ENCODE measurements at regions not wholly inside any gene's neighbourhood (a gene's known extent, or its start where the extent isn't known, plus 50 kb on each side); places are given as distances from the start of the nearest gene placed in this dataset.

DNA sequence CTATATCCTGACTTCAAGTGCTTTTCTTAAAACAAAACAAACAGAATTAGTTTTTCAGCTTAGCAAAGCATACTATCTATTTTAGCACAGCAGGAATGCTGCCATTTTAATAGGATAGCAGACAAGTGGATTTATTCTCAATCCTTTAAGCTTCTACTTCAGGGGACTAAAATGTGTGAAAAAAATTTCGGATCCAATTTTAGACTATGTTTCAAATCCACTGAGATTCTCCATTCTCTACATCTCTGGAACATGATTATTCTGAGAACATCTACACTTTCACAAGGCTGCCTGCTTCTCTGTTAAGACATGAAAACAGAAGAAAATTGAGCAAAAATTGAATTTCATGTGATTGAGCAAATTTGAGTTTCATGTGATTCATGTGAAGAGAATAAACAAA lies 1321.3 kb downstream of the HACE1 start:
- intact Hi-C loops (cut with DNase I) = no loop called here
- H3K4me1 ChIP-seq = no peaks in the 10 kb centered on the region
- H3K27me3 ChIP-seq = no peaks in the 10 kb centered on the region
- TF ChIP-seq, protein P1, sequence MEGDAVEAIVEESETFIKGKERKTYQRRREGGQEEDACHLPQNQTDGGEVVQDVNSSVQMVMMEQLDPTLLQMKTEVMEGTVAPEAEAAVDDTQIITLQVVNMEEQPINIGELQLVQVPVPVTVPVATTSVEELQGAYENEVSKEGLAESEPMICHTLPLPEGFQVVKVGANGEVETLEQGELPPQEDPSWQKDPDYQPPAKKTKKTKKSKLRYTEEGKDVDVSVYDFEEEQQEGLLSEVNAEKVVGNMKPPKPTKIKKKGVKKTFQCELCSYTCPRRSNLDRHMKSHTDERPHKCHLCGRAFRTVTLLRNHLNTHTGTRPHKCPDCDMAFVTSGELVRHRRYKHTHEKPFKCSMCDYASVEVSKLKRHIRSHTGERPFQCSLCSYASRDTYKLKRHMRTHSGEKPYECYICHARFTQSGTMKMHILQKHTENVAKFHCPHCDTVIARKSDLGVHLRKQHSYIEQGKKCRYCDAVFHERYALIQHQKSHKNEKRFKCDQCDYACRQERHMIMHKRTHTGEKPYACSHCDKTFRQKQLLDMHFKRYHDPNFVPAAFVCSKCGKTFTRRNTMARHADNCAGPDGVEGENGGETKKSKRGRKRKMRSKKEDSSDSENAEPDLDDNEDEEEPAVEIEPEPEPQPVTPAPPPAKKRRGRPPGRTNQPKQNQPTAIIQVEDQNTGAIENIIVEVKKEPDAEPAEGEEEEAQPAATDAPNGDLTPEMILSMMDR (IDR thresholded peaks at IDR 0.05) = no peak
- ATAC-seq = no peak
- H3K9me3 ChIP-seq = no peaks in the 10 kb centered on the region
- DNase-seq = no peak
- H3K27ac ChIP-seq = no peak overlapping the region
- H3K4me3 ChIP-seq = no peak overlapping the region
- H3K36me3 ChIP-seq = no peaks in the 10 kb centered on the region

DNA sequence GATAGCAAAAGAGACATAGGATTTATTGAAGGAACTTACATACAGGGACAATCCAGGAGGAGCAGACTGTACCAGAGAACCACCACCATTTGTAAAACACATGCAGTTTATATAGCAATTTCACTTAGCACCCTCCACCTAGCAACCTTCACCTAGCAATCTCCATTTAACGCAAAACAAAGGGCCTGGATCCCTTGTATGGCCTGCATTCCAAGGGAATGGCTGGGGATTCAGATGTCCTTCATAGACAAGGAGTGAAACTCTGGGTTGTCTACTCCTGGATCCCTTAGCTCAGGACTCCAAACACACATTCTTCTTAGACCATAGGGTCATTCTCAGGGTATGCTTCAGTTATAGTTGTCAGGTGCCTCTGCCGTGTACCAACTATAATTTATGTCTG lies 1324.9 kb downstream of the HACE1 start:
- DNase-seq = no peak
- Histone ChIP-seq H3K27ac (no peak overlapping the region), H3K9me3 (no peaks in the 10 kb centered on the region), H3K27me3 (no peaks in the 10 kb centered on the region), H3K4me3 (no peak overlapping the region), H3K4me1 (no peaks in the 10 kb centered on the region), H3K36me3 (no peaks in the 10 kb centered on the region)
- TF ChIP-seq, protein P1 (IDR thresholded peaks at IDR 0.05) = no peak
- intact Hi-C loops (cut with DNase I) = no loop called here
- ATAC-seq = no peak

GRCh38 chr6:103534095-103534494 lies 1325.6 kb downstream of the HACE1 start:
- H3K4me1 ChIP-seq = no peaks in the 10 kb centered on the region
- no peak overlapping the region for H3K27ac ChIP-seq
- intact Hi-C loops (cut with DNase I) = no loop called here
- H3K4me3 ChIP-seq = no peak overlapping the region
- DNase-seq = no peak
- H3K27me3 ChIP-seq = no peaks in the 10 kb centered on the region
- no peaks in the 10 kb centered on the region for H3K9me3 ChIP-seq
- no peaks in the 10 kb centered on the region for H3K36me3 ChIP-seq
- TF ChIP-seq, protein P1 (IDR thresholded peaks at IDR 0.05) = no peak
- ATAC-seq = no peak

- TF ChIP-seq, protein P1 (IDR thresholded peaks at IDR 0.05) = no peak
Measured at GRCh38 chr6:103522045-103522444, 1337.7 kb downstream of the HACE1 start.

DNA sequence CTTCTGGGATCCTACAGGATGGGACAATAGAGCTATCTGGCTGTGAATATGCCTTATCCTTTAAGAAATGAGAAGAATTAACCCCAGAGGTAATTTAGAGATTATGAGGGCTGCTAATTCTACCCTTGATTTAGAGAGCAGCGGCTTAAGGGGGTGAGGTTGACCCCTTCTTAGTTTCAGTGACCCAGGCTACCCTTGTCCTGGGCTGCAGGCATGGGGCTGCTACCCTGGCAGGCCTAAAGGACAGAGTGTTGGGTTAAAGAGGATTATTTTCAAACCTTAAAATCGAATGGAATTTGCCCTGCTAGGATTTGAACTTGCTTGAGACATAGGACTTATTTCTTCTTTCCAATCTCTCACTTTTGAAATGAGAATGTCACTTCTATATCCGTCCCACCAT lies 1343.4 kb downstream of the HACE1 start:
- ATAC-seq = no peak
- no peak overlapping the region for H3K27ac ChIP-seq
- no peaks in the 10 kb centered on the region for H3K36me3 ChIP-seq
- H3K27me3 ChIP-seq = no peaks in the 10 kb centered on the region
- intact Hi-C loops (cut with DNase I) = no loop called here
- TF ChIP-seq, protein P1 (IDR thresholded peaks at IDR 0.05) = no peak
- peak in 1 of 4 donors; percentile 5 for DNase-seq
- peaks cover 0 to 3% of the 10 kb centered on the region in 2 donors for H3K9me3 ChIP-seq
- H3K4me1 ChIP-seq = no peaks in the 10 kb centered on the region
- no peak overlapping the region for H3K4me3 ChIP-seq

More at GRCh38 chr6:103522045-103522444, 1337.7 kb downstream of the HACE1 start:
- no peak overlapping the region for H3K27ac ChIP-seq
- no peaks in the 10 kb centered on the region for H3K4me1 ChIP-seq
- no peaks in the 10 kb centered on the region for H3K27me3 ChIP-seq
- H3K36me3 ChIP-seq = no peaks in the 10 kb centered on the region
- DNase-seq (peak in 1 of 4 donors; percentile 29), ATAC-seq (no peak)
- intact Hi-C loops (cut with DNase I) = no loop called here
- H3K4me3 ChIP-seq = no peak overlapping the region
- peaks cover 0 to 18% of the 10 kb centered on the region in 2 donors for H3K9me3 ChIP-seq

Measured in left lung (tissue), 4 donors.